T-helper 17 cell (primary cell): ENCODE measurements at regions not wholly inside any gene's neighbourhood (a gene's known extent, or its start where the extent isn't known, plus 50 kb on each side); places are given as distances from the start of the nearest gene placed in this dataset.

Source experiments
- ATAC-seq: fragments of 150-1000 bp; cut with Tn5 transposase; 2 replicates; pipeline ENCODE4 v1.10.0; 2021; ENCODE audit warnings: mild to moderate bottlenecking, moderate library complexity
- DNase-seq, 3 donors: peaks; one replicate each; pipeline versions ENCODE4 v3.0.0 to v3.0.0-alpha.2; 2020 to 2021
- H3K9me3 ChIP-seq: one replicate; pipeline ENCODE4 v1.7.0; 2013; ENCODE audit warnings: low read length, mild to moderate bottlenecking; ENCODE audit not compliant: control insufficient read depth, poor library complexity, severe bottlenecking
- H3K27ac Mint-ChIP-seq: one replicate; pipeline ENCODE4 v1.8.0; 2022; ENCODE audit warnings: mild to moderate bottlenecking, moderate library complexity, mixed read lengths
- H3K27me3 Mint-ChIP-seq: one replicate; pipeline ENCODE4 v1.8.0; 2022; ENCODE audit warnings: mixed read lengths
- H3K36me3 Mint-ChIP-seq: one replicate; pipeline ENCODE4 v1.8.0; 2022; ENCODE audit warnings: low read depth, mixed read lengths
- H3K4me1 Mint-ChIP-seq: one replicate; pipeline ENCODE4 v1.8.0; 2022; ENCODE audit warnings: mild to moderate bottlenecking, mixed read lengths
- H3K4me3 Mint-ChIP-seq: one replicate; pipeline ENCODE4 v1.8.0; 2022; ENCODE audit warnings: mild to moderate bottlenecking, moderate library complexity, mixed read lengths

GRCh38 chr10:29099001-29099400 is 189.9 kb upstream of the LYZL1 start:
- DNase-seq: no peak
- H3K4me3 Mint-ChIP-seq: no peak overlapping the region
- H3K27ac Mint-ChIP-seq: no peak overlapping the region
- ATAC-seq: no peak
- H3K9me3 ChIP-seq: no peaks in the 10 kb centered on the region
- H3K4me1 Mint-ChIP-seq: no peaks in the 10 kb centered on the region
- peaks cover 16% of the 10 kb centered on the region for H3K27me3 Mint-ChIP-seq
- no peaks in the 10 kb centered on the region for H3K36me3 Mint-ChIP-seq

GRCh38 chr10:29099415-29099814 is 189.5 kb upstream of the LYZL1 start:
- H3K9me3 ChIP-seq: no peaks in the 10 kb centered on the region
- no peaks in the 10 kb centered on the region for H3K4me1 Mint-ChIP-seq
- DNase-seq (no peak), ATAC-seq (no peak)
- no peaks in the 10 kb centered on the region for H3K36me3 Mint-ChIP-seq
- H3K27ac Mint-ChIP-seq: no peak overlapping the region
- H3K4me3 Mint-ChIP-seq: no peak overlapping the region
- peaks cover 20% of the 10 kb centered on the region for H3K27me3 Mint-ChIP-seq

- peaks cover 25% of the 10 kb centered on the region for H3K27me3 Mint-ChIP-seq
- ATAC-seq (no peak), DNase-seq (no peak)
- no peaks in the 10 kb centered on the region for H3K4me1 Mint-ChIP-seq
- no peak overlapping the region for H3K4me3 Mint-ChIP-seq
- no peaks in the 10 kb centered on the region for H3K9me3 ChIP-seq
- H3K36me3 Mint-ChIP-seq: no peaks in the 10 kb centered on the region
- no peak overlapping the region for H3K27ac Mint-ChIP-seq
Measured at GRCh38 chr10:29100505-29100904, 188.4 kb upstream of the LYZL1 start.

- Mint-ChIP-seq H3K4me3 (no peak overlapping the region), H3K27ac (no peak overlapping the region), H3K4me1 (no peaks in the 10 kb centered on the region), H3K27me3 (peaks cover 25% of the 10 kb centered on the region), H3K36me3 (no peaks in the 10 kb centered on the region)
- ATAC-seq: no peak
- no peak for DNase-seq
- H3K9me3 ChIP-seq: no peaks in the 10 kb centered on the region
Measured at GRCh38 chr10:29102233-29102632, 186.6 kb upstream of the LYZL1 start.

GRCh38 chr10:29102636-29103035 is 186.2 kb upstream of the LYZL1 start:
- DNase-seq (no peak), ATAC-seq (no peak)
- no peaks in the 10 kb centered on the region for H3K36me3 Mint-ChIP-seq
- no peaks in the 10 kb centered on the region for H3K4me1 Mint-ChIP-seq
- H3K9me3 ChIP-seq: no peaks in the 10 kb centered on the region
- no peak overlapping the region for H3K27ac Mint-ChIP-seq
- H3K27me3 Mint-ChIP-seq: peaks cover 25% of the 10 kb centered on the region
- no peak overlapping the region for H3K4me3 Mint-ChIP-seq

- H3K4me1 Mint-ChIP-seq: no peaks in the 10 kb centered on the region
- no peak overlapping the region for H3K4me3 Mint-ChIP-seq
- H3K9me3 ChIP-seq: no peaks in the 10 kb centered on the region
- no peak overlapping the region for H3K27ac Mint-ChIP-seq
- ATAC-seq: no peak
- H3K27me3 Mint-ChIP-seq: peaks cover 25% of the 10 kb centered on the region
- DNase-seq: no peak
- H3K36me3 Mint-ChIP-seq: no peaks in the 10 kb centered on the region
Measured at GRCh38 chr10:29104661-29105399, 184.0 kb upstream of the LYZL1 start.

GRCh38 chr10:29105516-29106215 is 183.2 kb upstream of the LYZL1 start:
- H3K9me3 ChIP-seq: no peaks in the 10 kb centered on the region
- DNase-seq (no peak), ATAC-seq (no peak)
- Mint-ChIP-seq H3K4me3 (no peak overlapping the region), H3K27me3 (peaks cover 25% of the 10 kb centered on the region), H3K27ac (no peak overlapping the region), H3K4me1 (no peaks in the 10 kb centered on the region), H3K36me3 (no peaks in the 10 kb centered on the region)

- Mint-ChIP-seq H3K36me3 (no peaks in the 10 kb centered on the region), H3K4me3 (no peak overlapping the region), H3K27me3 (peaks cover 25% of the 10 kb centered on the region), H3K4me1 (no peaks in the 10 kb centered on the region), H3K27ac (no peak overlapping the region)
- no peak for DNase-seq
- H3K9me3 ChIP-seq: no peaks in the 10 kb centered on the region
- ATAC-seq: no peak
Measured at GRCh38 chr10:29106287-29106686, 182.6 kb upstream of the LYZL1 start.

GRCh38 chr10:29107866-29108498 is 180.9 kb upstream of the LYZL1 start:
- H3K9me3 ChIP-seq: no peaks in the 10 kb centered on the region
- Mint-ChIP-seq H3K36me3 (no peaks in the 10 kb centered on the region), H3K27me3 (peaks cover 22% of the 10 kb centered on the region), H3K4me3 (no peak overlapping the region), H3K4me1 (no peaks in the 10 kb centered on the region), H3K27ac (no peak overlapping the region)
- no peak for ATAC-seq
- DNase-seq: no peak

- no peak for ATAC-seq
- DNase-seq: no peak
- Mint-ChIP-seq H3K4me3 (no peak overlapping the region), H3K27me3 (peaks cover 9% of the 10 kb centered on the region), H3K4me1 (no peaks in the 10 kb centered on the region), H3K36me3 (no peaks in the 10 kb centered on the region), H3K27ac (no peak overlapping the region)
- H3K9me3 ChIP-seq: no peaks in the 10 kb centered on the region
Measured at GRCh38 chr10:29109707-29110571, 178.9 kb upstream of the LYZL1 start.

GRCh38 chr10:29112827-29113615 is 175.8 kb upstream of the LYZL1 start:
- Mint-ChIP-seq H3K4me1 (no peaks in the 10 kb centered on the region), H3K27ac (no peak overlapping the region), H3K4me3 (no peak overlapping the region), H3K27me3 (peaks cover 9% of the 10 kb centered on the region), H3K36me3 (no peaks in the 10 kb centered on the region)
- ATAC-seq (no peak), DNase-seq (no peak)
- H3K9me3 ChIP-seq: no peaks in the 10 kb centered on the region

GRCh38 chr10:29113616-29113945 is 175.3 kb upstream of the LYZL1 start:
- DNase-seq: no peak
- Mint-ChIP-seq H3K27me3 (peaks cover 9% of the 10 kb centered on the region), H3K36me3 (no peaks in the 10 kb centered on the region), H3K4me3 (no peak overlapping the region), H3K27ac (no peak overlapping the region), H3K4me1 (no peaks in the 10 kb centered on the region)
- H3K9me3 ChIP-seq: no peaks in the 10 kb centered on the region
- ATAC-seq: no peak
